CD8-positive, alpha-beta memory T cell (primary cell): ENCODE measurements at regions not wholly inside any gene's neighbourhood (a gene's known extent, or its start where the extent isn't known, plus 50 kb on each side); places are given as distances from the start of the nearest gene placed in this dataset.

ENCODE experiments used
- CTCF ChIA-PET: fragments of 350-600 bp; sonication (Branson Sonifier 250); formaldehyde crosslinking; loops from one replicate; lab custom pipeline; 2021; ENCODE audit warnings: antibody characterized with exemption; lab: Charles Lee
- POLR2A ChIA-PET: fragments of 350-600 bp; sonication (Branson Sonifier 250); formaldehyde crosslinking; loops from one replicate; lab custom pipeline; 2021; ENCODE audit warnings: antibody characterized with exemption; lab: Charles Lee
- DNase-seq, 5 donors: peaks; one replicate each; pipeline versions ENCODE4 v3.0.0 to v3.0.0-alpha.2; 2020 to 2022; ENCODE audit warnings: mixed read lengths in 1 of 5
- H3K27ac ChIP-seq: one replicate; pipeline ENCODE4 v1.7.0; 2013; ENCODE audit warnings: low read depth, mild to moderate bottlenecking, low read length, moderate library complexity
- H3K27me3 ChIP-seq: 2 replicates; pipeline ENCODE4 v1.7.0; 2013; ENCODE audit warnings: low read length, mild to moderate bottlenecking; ENCODE audit not compliant: insufficient read depth, poor library complexity, severe bottlenecking
- H3K36me3 ChIP-seq: 2 replicates; pipeline ENCODE4 v1.7.0; 2013; ENCODE audit warnings: mild to moderate bottlenecking, low read length, moderate library complexity; ENCODE audit not compliant: insufficient read depth
- H3K4me1 ChIP-seq: 2 replicates; pipeline ENCODE4 v1.7.0; 2013; ENCODE audit warnings: mild to moderate bottlenecking, low read length, moderate library complexity; ENCODE audit not compliant: insufficient read depth
- H3K4me3 ChIP-seq: 2 replicates; pipeline ENCODE4 v1.7.0; 2013; ENCODE audit warnings: mild to moderate bottlenecking, low read length
- H3K9me3 ChIP-seq: 2 replicates; pipeline ENCODE4 v1.7.0; 2013; ENCODE audit warnings: mild to moderate bottlenecking, low read length
- H3K27ac Mint-ChIP-seq, 8 donors: one replicate each; pipeline ENCODE4 v1.8.0; 2020 to 2021; ENCODE audit warnings: mixed read lengths in 8 of 8, mild to moderate bottlenecking in 6 of 8, inconsistent platforms in 3 of 8, moderate library complexity in 3 of 8
- H3K27me3 Mint-ChIP-seq, 2 donors: one replicate each; pipeline ENCODE4 v1.8.0; 2020 to 2021; ENCODE audit warnings: mixed read lengths in 2 of 2, mild to moderate bottlenecking in 1 of 2, moderate library complexity in 1 of 2
- H3K36me3 Mint-ChIP-seq, 3 donors: one replicate each; pipeline ENCODE4 v1.8.0; 2020 to 2021; ENCODE audit warnings: mixed read lengths in 3 of 3, inconsistent platforms in 1 of 3, mild to moderate bottlenecking in 1 of 3
- H3K4me1 Mint-ChIP-seq, 3 donors: one replicate each; pipeline ENCODE4 v1.8.0; 2020 to 2021; ENCODE audit warnings: mixed read lengths in 3 of 3, inconsistent platforms in 1 of 3, mild to moderate bottlenecking in 1 of 3
- H3K4me3 Mint-ChIP-seq, 7 donors: one replicate each; pipeline ENCODE4 v1.8.0; 2020 to 2021; ENCODE audit warnings: mixed read lengths in 7 of 7, mild to moderate bottlenecking in 6 of 7, moderate library complexity in 4 of 7, inconsistent platforms in 2 of 7
- H3K9me3 Mint-ChIP-seq, 5 donors: one replicate each; pipeline ENCODE4 v1.8.0; 2020 to 2022; ENCODE audit warnings: mixed read lengths in 5 of 5, mild to moderate bottlenecking in 3 of 5, moderate library complexity in 2 of 5, inconsistent platforms in 1 of 5

DNA sequence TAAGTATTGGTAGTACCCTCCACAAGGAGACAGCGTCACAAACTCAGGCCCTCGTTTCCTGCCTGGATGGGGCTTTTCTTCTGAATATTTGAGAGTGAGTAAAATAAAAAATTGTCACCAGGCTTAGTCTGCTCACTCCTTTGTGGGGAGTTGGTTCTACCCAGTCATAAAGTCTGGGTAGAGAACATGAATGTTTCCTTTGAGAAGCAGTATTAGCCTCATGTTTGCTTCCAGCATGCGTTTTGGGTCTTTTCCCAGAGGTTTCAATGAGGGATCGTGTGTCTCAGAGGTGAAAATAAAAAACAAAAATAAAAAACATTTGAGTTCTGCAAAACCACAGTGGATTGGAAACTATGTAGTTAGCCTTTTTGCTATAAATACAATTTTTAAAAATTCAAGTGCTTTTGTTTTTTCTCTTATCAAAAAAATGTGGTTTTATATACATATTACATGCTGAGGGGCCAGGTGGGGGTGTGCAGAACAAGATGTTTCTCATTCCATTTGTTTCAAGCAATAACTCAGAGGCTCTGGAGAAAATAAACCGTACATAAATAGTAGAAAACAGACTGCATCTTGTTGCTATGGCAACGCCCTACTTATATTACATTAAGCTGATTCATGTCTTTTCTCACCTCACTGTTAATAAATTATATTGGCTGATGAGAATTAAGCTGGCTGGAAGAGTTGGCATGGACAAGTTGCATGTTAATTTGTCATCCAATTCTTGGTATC, 182.8 kb upstream of the FOXN2 start:
- Histone ChIP-seq H3K27me3 (no peaks in the 10 kb centered on the region), H3K36me3 (no peaks in the 10 kb centered on the region), H3K9me3 (no peaks in the 10 kb centered on the region), H3K4me3 (no peak overlapping the region), H3K27ac (no peak overlapping the region), H3K4me1 (no peaks in the 10 kb centered on the region)
- H3K36me3 Mint-ChIP-seq: peaks cover 0 to 5% (median 0%) of the 10 kb centered on the region in 3 donors
- no peak overlapping the region for H3K4me3 Mint-ChIP-seq
- DNase-seq: peak in 1 of 5 donors; percentile 2
- H3K9me3 Mint-ChIP-seq: peaks cover 0 to 3% (median 0%) of the 10 kb centered on the region in 5 donors
- ChIA-PET CTCF (no interaction called here), POLR2A (no interaction called here)
- peak overlapping the region in 1 of 8 donors; percentile 54 for H3K27ac Mint-ChIP-seq
- peaks cover 1 to 7% of the 10 kb centered on the region in 2 donors for H3K27me3 Mint-ChIP-seq
- peaks cover 1 to 11% (median 8%) of the 10 kb centered on the region in 3 donors for H3K4me1 Mint-ChIP-seq

DNA sequence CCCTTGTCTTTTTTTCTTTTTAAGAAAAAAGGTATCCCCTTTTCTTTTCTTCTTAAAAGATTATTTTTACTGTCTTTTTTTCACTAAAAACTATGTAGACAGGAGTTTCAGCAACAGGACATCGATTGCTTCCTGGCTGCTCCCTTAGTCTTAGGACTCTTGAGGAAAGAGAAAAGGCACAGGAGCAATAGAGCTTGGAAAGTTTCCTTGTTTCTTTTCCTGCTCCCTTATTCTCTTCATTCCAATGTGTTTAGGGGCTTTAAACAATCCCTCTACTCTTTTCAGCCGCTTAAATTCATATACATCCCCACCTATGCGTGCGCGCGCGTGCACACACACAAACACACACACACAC, 182.2 kb upstream of the FOXN2 start:
- H3K27me3 Mint-ChIP-seq: peaks cover 1 to 7% of the 10 kb centered on the region in 2 donors
- ChIA-PET CTCF (no interaction called here), POLR2A (no interaction called here)
- Histone ChIP-seq H3K27ac (no peak overlapping the region), H3K4me3 (no peak overlapping the region), H3K36me3 (no peaks in the 10 kb centered on the region), H3K27me3 (no peaks in the 10 kb centered on the region), H3K4me1 (no peaks in the 10 kb centered on the region), H3K9me3 (no peaks in the 10 kb centered on the region)
- H3K27ac Mint-ChIP-seq: no peak overlapping the region
- no peak for DNase-seq
- peaks cover 1 to 11% (median 8%) of the 10 kb centered on the region in 3 donors for H3K4me1 Mint-ChIP-seq
- peaks cover 0 to 5% (median 0%) of the 10 kb centered on the region in 3 donors for H3K36me3 Mint-ChIP-seq
- H3K9me3 Mint-ChIP-seq: peaks cover 0 to 3% (median 0%) of the 10 kb centered on the region in 5 donors
- H3K4me3 Mint-ChIP-seq: no peak overlapping the region

DNA sequence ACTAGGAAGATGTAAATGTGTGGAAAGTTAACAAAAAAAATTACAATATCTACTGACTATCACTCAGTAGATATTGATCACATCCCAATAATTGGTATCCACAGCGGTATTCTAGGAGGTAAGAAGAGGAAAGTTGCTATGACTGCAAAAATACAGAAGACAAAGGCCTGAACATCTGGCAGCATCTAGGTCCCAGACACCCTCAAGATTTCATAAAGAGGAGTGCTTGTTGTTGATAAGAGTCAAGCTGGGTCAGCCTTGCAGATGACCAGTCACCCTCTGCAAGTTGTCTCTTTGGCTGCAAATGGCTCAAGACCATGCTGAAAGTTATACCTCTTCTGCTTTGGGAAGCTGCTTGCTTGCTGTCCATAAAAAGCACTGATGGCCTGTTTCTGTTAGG, 179.8 kb upstream of the FOXN2 start:
- Histone ChIP-seq H3K9me3 (no peaks in the 10 kb centered on the region), H3K36me3 (no peaks in the 10 kb centered on the region), H3K27ac (no peak overlapping the region), H3K4me1 (no peaks in the 10 kb centered on the region), H3K4me3 (no peak overlapping the region), H3K27me3 (no peaks in the 10 kb centered on the region)
- Mint-ChIP-seq H3K4me3 (no peak overlapping the region), H3K27ac (no peak overlapping the region), H3K27me3 (peaks cover 0 to 3% of the 10 kb centered on the region in 2 donors), H3K4me1 (peaks cover 1 to 11% (median 8%) of the 10 kb centered on the region in 3 donors), H3K36me3 (peaks cover 0 to 2% (median 0%) of the 10 kb centered on the region in 3 donors), H3K9me3 (no peaks in the 10 kb centered on the region)
- ChIA-PET POLR2A (no interaction called here), CTCF (no interaction called here)
- no peak for DNase-seq

DNA sequence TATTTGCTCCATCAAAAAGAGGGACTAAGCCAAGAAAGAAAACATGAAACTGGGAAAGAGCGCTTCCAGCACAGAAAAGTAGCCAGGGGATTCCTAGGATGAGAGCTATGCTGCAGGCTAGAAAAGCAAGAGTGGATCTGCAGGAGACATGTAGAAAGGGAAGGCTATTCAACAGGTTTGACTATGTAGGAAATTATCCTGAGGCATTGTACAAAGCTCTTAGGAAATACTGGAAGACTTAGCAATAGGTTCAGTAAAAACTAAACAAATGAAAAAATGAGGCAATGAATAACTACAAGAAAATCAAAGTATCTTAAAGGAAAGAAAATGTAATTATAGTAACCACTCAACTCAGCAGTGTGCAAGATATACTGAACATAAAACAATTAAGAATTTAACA, 178.7 kb upstream of the FOXN2 start:
- Histone ChIP-seq H3K9me3 (no peaks in the 10 kb centered on the region), H3K36me3 (no peaks in the 10 kb centered on the region), H3K4me1 (no peaks in the 10 kb centered on the region), H3K4me3 (no peak overlapping the region), H3K27ac (no peak overlapping the region), H3K27me3 (no peaks in the 10 kb centered on the region)
- Mint-ChIP-seq H3K36me3 (peaks cover 0 to 2% (median 0%) of the 10 kb centered on the region in 3 donors), H3K27ac (no peak overlapping the region), H3K27me3 (peaks cover 0 to 2% of the 10 kb centered on the region in 2 donors), H3K4me1 (peaks cover 1 to 11% (median 8%) of the 10 kb centered on the region in 3 donors), H3K9me3 (no peaks in the 10 kb centered on the region), H3K4me3 (no peak overlapping the region)
- ChIA-PET POLR2A (no interaction called here), CTCF (no interaction called here)
- DNase-seq: no peak

DNA sequence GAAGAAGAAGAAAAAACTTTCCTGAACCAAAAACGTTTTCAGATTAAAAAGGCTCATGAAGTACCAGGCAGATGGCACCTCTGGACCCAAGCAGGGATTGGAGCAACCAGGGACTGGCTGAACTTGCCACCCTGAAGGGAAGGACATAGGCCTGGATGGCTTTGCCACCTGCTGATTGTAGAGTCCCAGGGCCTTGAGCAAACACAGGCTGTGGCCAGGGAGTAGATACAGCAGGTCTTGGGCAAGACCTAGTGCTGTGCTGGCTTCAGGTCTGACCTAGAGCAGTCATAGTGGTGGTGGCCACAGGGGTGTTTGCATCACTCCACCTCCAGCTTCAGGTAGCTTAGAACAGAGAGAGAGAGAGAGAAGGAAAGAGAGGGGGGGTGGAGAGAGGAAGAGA, 176.7 kb upstream of the FOXN2 start:
- no peak overlapping the region for H3K4me3 Mint-ChIP-seq
- Histone ChIP-seq H3K4me3 (no peak overlapping the region), H3K27me3 (no peaks in the 10 kb centered on the region), H3K36me3 (no peaks in the 10 kb centered on the region), H3K27ac (no peak overlapping the region), H3K9me3 (no peaks in the 10 kb centered on the region), H3K4me1 (no peaks in the 10 kb centered on the region)
- peaks cover 2 to 6% of the 10 kb centered on the region in 2 donors for H3K27me3 Mint-ChIP-seq
- no peak for DNase-seq
- H3K27ac Mint-ChIP-seq: peak overlapping the region in 1 of 8 donors; percentile 12
- POLR2A ChIA-PET: no interaction called here
- H3K4me1 Mint-ChIP-seq: no peaks in the 10 kb centered on the region
- no peaks in the 10 kb centered on the region for H3K9me3 Mint-ChIP-seq
- CTCF ChIA-PET: no interaction called here
- H3K36me3 Mint-ChIP-seq: peaks cover 0 to 9% (median 2%) of the 10 kb centered on the region in 3 donors

DNA sequence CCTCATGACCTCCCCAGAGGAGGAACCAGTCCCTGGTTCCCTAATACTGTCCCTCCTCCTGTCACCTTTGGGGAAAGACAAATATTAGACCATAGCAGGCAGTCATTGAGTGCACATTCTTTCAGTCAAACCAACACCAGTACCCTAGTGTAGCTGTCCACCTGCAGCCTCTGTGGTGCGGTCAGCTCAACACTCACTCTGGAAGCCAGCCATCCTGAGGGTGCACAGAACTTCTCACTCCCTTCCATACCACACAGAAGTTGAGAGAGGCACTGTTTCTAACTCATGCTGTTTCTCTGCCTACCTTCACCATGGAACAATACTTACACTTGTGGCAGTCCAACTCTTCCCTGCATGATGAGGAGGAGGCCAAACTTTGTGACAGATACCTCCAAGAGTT, 175.6 kb upstream of the FOXN2 start:
- Histone ChIP-seq H3K9me3 (no peaks in the 10 kb centered on the region), H3K4me1 (no peaks in the 10 kb centered on the region), H3K27ac (no peak overlapping the region), H3K4me3 (no peak overlapping the region), H3K36me3 (no peaks in the 10 kb centered on the region), H3K27me3 (no peaks in the 10 kb centered on the region)
- Mint-ChIP-seq H3K4me1 (no peaks in the 10 kb centered on the region), H3K36me3 (peaks cover 0 to 9% (median 2%) of the 10 kb centered on the region in 3 donors), H3K9me3 (no peaks in the 10 kb centered on the region), H3K27me3 (peaks cover 2 to 6% of the 10 kb centered on the region in 2 donors), H3K27ac (peak overlapping the region in 1 of 8 donors; percentile 11), H3K4me3 (no peak overlapping the region)
- ChIA-PET POLR2A (interaction anchor here (0.6 kb wide), 1 partner anchor 283 kb away, joined by 3 read pairs; no protein-coding TSS in a partner anchor), CTCF (no interaction called here)
- no peak for DNase-seq

DNA sequence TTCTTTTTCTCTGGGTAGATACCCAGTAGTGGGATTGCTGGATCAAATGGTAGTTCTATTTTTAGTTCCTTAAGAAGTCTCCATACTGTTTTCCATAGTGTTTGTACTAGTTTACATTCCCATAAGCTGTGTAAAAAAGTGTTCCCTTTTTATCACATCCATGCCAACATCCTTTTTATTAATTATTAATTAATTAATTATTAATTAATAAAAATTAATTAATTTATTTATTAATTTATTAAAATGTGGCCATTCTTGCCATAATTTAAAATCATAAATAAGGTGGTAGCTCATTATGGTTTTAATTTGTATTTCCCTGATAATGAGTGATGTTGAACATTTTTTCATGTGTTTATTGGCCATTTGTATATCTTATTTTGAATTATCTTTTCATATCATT, 173.9 kb upstream of the FOXN2 start:
- ChIA-PET CTCF (no interaction called here), POLR2A (no interaction called here)
- Mint-ChIP-seq H3K27ac (no peak overlapping the region), H3K4me3 (no peak overlapping the region), H3K27me3 (peaks cover 2 to 6% of the 10 kb centered on the region in 2 donors), H3K4me1 (peaks cover 10 to 12% (median 11%) of the 10 kb centered on the region in 3 donors), H3K36me3 (peaks cover 0 to 9% (median 2%) of the 10 kb centered on the region in 3 donors), H3K9me3 (no peaks in the 10 kb centered on the region)
- Histone ChIP-seq H3K4me3 (no peak overlapping the region), H3K4me1 (no peaks in the 10 kb centered on the region), H3K27ac (no peak overlapping the region), H3K27me3 (no peaks in the 10 kb centered on the region), H3K36me3 (no peaks in the 10 kb centered on the region), H3K9me3 (no peaks in the 10 kb centered on the region)
- no peak for DNase-seq

DNA sequence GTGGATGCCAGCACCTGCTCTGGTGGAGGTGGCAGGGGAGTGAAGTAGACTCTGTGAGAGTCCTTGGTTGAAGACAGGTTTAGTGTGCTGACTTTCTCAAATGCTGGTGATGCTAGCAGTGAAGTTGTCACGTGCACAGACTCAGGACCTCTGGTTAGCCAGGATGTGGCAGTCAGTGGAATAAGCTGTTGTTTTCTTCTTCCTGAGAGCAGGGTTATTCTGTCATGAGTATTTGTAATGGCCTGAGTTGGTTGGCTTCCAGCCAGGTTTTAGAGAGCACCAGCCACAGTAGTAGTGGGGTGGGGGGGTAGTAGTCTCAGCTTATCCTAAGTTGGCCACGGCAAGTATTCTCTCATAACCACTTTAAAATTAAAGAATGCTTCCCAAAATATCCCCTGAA, 169.7 kb upstream of the FOXN2 start:
- peak overlapping the region in 2 of 7 donors; percentile 7 to 15 for H3K4me3 Mint-ChIP-seq
- Histone ChIP-seq H3K27ac (no peak overlapping the region), H3K4me1 (no peaks in the 10 kb centered on the region), H3K9me3 (no peaks in the 10 kb centered on the region), H3K36me3 (no peaks in the 10 kb centered on the region), H3K27me3 (no peaks in the 10 kb centered on the region), H3K4me3 (no peak overlapping the region)
- ChIA-PET POLR2A (interaction anchor here (0.6 kb wide), 2 partner anchors 16 to 842 kb away, joined by 3 read pairs; no protein-coding TSS in a partner anchor), CTCF (no interaction called here)
- H3K9me3 Mint-ChIP-seq: no peaks in the 10 kb centered on the region
- H3K27ac Mint-ChIP-seq: peak overlapping the region in 3 of 8 donors; percentile 18 to 55 (median 27)
- peaks cover 0 to 9% (median 0%) of the 10 kb centered on the region in 3 donors for H3K36me3 Mint-ChIP-seq
- DNase-seq: no peak
- H3K27me3 Mint-ChIP-seq: peaks cover 0 to 6% of the 10 kb centered on the region in 2 donors
- peaks cover 11 to 27% (median 19%) of the 10 kb centered on the region in 3 donors for H3K4me1 Mint-ChIP-seq
